ENCODE measurements at regions not wholly inside any gene's neighbourhood (a gene's known extent, or its start where the extent isn't known, plus 50 kb on each side); places are given as distances from the start of the nearest gene placed in this dataset.

- DNase-seq, result no peak
Measured at GRCh38 chr12:5377997-5378592, 53.8 kb upstream of the NTF3 start.

- DNase-seq, result no peak
Measured at GRCh38 chr12:5379749-5380496, 52.0 kb upstream of the NTF3 start.

All from hypothalamus (tissue), 51 donors.